CMK (cell line): ENCODE measurements at regions not wholly inside any gene's neighbourhood (a gene's known extent, or its start where the extent isn't known, plus 50 kb on each side); places are given as distances from the start of the nearest gene placed in this dataset.

Experiments
- DNase-seq: peaks from one replicate; pipeline ENCODE4 v3.0.0-alpha.2; 2010; ENCODE audit warnings: low read depth

DNA sequence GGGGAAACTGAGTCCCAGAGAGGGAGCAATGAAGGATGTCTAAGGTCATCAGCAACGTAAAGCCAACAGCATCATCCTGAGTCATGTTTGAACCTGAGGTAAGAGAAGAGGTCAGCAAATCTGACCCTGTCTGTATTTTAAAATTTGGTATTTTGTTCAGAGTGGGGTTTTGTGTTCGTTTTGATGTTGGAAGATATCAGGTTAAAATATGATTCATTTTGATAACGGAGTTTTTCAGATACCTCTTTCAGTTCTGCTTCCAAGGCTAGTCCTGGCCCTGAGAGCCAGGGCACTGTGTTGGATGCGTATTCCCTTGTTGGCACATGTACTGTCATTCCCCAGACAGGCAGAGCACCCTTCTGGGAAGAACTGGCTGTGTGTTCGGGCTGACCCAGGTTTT lies 291.0 kb downstream of the NSG2 start:
- no peak for DNase-seq

GRCh38 chr5:174337276-174338184 lies 292.0 kb downstream of the NSG2 start:
- no peak for DNase-seq

DNA sequence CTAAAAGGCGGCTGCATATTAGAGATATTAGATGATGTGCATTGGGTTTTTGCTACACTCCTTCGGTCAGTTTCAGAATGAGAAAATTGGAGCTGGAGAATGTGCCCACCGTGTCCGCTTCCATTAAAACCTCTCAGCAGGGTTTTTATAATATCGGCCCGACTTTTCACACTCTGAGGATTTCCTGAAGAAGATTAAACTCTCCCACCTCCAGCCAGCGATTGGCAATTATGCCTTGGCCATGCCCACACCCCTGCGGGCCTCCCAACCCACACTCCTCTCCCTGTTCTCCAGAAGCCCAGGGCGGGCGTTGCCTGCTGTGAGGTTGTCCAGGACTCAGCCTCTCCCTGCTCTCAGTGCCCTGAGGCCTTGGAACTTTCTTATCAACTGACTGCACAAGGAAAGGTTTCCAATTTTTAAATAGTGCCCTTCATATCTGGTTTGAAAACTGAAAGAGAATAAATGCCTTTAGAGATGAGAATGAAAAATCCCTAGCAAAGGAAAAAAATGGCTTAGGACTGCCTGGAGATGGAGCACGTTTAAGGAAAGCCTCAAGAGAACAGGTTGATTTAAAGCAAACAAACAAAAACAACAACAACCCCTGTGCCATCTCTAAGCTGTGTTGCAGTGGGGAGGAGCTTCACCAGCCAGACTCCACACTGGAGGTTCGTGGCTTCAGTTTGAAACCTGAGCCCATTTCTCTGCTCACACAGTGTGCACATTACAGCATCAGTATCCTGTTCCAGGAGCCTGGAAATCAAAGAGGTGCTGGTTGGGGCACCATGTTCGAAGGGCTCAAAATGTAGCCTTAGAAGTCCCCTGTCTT lies 292.9 kb downstream of the NSG2 start:
- DNase-seq, result no peak

DNA sequence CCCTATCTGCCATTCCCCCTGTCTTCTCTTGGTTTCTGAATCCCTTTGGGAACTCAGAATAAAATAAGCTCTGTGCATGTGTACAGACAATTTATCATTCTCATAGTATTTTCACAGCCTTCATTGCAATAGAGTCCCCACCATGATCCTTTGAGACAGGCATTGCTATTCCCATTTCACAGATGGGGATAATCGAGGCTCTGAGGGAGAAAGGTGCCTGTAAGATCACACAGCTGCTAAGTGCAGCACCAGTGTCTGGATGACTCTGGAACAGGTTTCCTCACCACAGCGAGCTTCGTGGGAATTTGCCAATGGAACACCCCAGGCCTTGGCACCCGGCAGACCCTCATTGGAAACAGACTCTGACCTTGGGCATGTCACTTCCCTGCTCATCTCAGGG lies 293.6 kb downstream of the NSG2 start:
- DNase-seq, result no peak

- DNase-seq, result no peak
Measured at GRCh38 chr5:174340226-174340625, 294.7 kb downstream of the NSG2 start.

DNA sequence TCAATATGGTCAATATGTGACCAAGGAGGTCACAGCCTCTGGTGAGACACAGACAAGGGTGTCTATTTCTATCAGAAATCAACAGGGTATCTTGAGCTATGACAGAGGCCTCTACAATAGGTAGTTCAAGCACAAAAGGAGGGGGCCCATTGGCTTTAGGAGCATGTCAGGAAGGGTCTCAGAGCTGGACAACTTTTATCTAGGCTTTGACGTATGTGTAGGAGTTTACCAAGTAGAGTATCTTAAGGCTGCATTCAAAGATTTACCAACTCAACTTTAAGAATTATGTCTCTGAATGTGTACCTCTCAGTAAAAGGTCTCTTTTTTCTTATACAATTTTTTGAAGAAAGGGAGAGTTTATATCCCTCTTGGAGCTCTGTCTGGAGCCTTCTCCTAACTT lies 297.2 kb downstream of the NSG2 start:
- no peak for DNase-seq

DNA sequence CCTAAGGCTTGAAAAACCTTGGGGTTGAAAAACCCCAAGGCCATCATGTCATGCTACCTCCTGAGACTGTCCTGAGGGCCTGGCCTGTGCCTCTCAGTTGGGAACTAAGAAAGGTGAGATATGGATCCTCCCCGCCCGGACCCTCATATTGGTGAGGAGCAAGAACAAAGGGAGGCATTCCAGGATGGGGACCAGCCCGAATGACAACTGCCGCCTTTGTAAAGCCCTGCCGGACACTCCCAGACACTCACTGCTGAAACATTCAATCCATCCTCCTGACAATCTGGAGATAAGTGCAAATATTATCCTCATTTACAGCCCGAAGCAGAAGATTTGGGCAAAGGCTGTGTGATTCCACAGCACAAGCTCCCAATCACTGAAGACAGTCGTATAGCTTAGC lies 298.3 kb downstream of the NSG2 start:
- no peak for DNase-seq

GRCh38 chr5:174344335-174344734 lies 298.8 kb downstream of the NSG2 start:
- no peak for DNase-seq

GRCh38 chr5:174347183-174347582 lies 301.7 kb downstream of the NSG2 start:
- DNase-seq, result no peak

DNA sequence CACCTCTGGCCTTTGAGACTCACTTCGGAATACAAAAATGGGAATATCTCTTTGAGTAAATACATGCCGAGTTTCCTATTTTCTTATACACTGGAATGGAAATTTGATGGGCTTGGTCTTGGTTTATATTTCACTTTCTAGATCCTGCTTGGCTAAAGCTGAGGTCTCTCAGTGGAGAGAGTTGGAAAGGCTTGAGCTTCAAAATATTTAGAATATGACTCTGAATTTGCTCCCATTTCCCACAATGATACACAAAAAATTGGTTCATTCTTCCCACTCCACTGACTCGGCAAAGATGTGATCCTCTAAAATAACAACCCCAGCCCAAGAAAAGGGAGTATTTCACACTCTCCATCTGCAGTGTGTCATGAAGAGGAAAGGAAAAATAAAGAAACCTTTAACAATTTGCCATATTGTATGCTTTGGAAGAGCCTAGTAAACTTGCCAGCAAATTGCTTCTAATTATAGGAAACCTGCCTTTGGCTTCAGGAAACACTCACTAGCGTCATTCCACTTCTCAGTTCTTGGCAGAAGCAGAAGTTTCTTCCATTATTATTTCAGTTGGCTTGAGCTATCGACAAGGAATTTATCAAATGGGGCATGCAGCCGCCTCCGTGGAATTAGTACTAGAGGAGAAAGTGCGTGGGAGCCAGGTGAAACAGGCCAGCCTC lies 302.9 kb downstream of the NSG2 start:
- DNase-seq, result no peak

GRCh38 chr5:174352681-174353080 lies 307.2 kb downstream of the NSG2 start:
- no peak for DNase-seq

- no peak for DNase-seq
Measured at GRCh38 chr5:174354571-174354970, 309.1 kb downstream of the NSG2 start.

DNA sequence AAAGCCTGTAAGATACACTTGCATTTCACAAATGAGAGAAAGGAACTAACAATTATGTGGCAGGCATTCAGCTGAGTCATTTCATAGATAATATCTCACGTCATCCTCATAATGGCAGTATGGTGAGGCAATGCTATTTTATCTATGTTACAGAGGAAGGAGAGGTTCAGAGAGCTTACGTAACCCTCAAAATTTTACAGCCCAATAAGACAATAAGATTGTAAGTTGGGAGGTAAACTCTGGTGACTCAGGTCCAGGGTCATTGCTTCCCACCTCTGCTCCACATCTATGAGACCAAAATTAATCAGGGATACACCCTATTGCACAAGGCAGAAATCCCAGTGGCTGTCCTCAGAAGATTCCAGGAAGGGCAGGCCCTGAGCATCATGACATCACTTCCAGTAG lies 309.7 kb downstream of the NSG2 start:
- no peak for DNase-seq

- no peak for DNase-seq
Measured at GRCh38 chr5:174355995-174356394, 310.5 kb downstream of the NSG2 start.

DNA sequence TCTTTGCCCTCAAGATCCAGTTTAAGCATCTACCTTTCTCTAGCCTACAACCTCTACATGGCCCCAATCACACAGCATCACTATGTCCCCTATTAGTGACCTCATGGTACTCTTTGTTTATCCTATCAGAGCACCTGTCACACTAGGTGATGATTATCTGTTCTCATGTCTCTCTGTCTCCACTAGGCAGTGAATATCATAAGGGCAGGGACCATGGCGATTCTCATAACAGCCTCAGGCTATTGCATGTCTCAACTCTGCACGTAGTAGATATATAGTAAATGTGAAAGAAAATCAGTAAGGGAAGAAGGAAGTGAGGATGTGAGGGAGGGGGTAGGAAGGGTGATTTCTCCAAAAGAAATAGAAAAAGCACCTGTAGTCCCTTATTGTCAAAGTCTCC lies 311.0 kb downstream of the NSG2 start:
- DNase-seq, result no peak

DNA sequence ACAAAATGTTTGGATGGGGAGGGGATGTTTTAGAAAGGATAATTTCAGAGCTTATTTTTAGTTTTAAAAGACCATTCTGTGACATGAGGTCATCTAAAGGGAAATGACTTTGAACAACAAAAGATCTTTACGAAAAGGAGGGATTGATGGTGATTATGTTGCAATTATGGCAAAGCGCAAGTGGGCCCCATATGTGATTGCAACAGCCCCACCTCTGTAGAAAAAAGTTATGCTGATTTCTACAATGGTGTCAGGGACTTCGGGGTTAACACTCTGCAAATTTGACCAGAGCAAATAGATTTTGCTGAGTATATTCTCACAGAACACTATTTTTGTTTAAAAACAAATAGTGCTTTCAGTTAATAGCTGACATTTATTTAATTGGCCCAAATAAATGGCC lies 312.8 kb downstream of the NSG2 start:
- DNase-seq, result no peak

DNA sequence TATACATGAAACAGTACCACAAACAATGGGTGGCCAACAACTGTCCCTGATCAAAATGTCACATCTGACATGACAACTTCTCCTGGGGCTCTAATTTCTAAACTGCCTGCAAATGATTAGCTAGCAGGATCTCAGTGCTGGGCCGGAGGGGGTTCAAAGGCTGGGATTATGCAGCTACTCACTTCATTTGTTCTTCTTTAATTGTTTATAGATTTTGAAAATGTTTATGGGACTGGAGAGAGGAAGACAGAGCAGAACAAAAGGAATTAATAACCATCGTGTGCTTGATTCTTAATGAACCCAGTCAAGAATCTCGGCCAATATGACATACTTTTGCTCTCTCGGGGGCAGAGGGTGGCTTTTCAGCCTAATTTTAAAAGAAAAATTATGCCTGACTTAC lies 313.6 kb downstream of the NSG2 start:
- DNase-seq, result no peak

GRCh38 chr5:174362514-174362913 lies 317.0 kb downstream of the NSG2 start:
- DNase-seq, result no peak

DNA sequence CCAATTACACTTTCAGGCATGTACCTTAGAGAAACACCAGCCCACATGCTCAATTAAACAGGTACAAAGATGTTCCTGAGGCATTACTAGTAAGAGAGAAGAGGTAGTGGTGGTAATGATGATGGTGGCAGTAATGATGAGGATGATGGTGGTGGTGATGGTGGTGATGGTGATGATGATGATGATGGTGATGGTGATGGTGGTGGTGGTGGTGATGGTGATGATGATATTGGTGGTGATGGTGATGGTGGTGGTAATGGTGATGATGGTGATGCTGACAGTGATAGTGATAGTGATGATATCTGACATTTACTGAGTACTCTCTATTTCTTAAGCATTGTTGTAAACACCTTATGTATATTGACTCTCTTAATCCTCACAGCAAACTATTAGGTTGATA lies 318.4 kb downstream of the NSG2 start:
- no peak for DNase-seq

- no peak for DNase-seq
Measured at GRCh38 chr5:174364676-174365075, 319.2 kb downstream of the NSG2 start.

DNA sequence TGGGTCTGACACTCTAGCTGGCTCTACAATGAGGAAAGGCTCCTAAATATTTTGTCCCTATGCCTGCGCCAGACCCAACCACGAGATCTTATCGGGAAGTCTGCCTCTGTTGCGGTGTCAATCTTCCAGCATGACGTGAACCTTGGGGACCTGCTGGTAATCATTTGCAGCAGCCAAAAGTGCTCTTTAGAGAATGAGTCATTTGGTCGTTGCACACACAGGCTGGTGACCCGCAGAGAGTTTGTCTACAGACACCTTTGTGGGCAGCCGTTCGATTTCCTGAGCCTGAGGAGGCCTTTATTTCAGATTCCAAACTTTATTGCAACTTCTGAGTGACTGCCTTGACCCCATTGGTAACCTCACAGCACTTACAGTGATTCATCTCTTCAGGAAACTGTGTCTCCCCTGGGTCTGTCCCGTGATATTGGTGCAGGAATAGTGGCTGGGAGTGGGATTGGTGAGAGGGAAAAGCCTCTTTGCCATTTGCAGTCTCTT lies 326.1 kb downstream of the NSG2 start:
- no peak for DNase-seq

GRCh38 chr5:174374206-174374605 lies 328.7 kb downstream of the NSG2 start:
- DNase-seq, result no peak

DNA sequence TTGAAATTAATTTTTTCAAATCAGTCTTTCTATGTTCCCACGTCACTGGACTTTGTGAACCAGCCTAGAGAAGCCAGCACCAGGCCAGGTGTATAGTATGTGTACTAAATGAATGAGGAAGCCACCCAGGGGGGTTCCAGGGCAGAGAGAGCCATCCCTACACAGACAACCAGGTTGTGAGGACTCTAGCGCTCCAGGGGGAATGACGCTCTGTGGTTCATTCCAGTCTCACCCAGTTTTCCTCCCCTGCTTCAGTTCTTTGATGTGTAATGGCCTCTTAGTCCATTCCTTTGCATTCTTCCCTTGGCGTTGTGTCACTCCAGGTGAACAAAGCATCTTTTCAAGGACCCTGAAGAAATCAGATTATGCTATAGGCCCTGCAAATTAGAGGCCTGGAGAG lies 330.6 kb downstream of the NSG2 start:
- no peak for DNase-seq
